Testis (tissue), 2 donors: ENCODE measurements at regions not wholly inside any gene's neighbourhood (a gene's known extent, or its start where the extent isn't known, plus 50 kb on each side); places are given as distances from the start of the nearest gene placed in this dataset.

ENCODE experiments used
- POLR2A ChIP-seq: fragments of 450-650 bp; IDR thresholded peaks from one replicate; pipeline ENCODE4 v1.6.1; 2017; ENCODE audit warnings: antibody characterized with exemption, mild to moderate bottlenecking, moderate library complexity
- TF ChIP-seq, protein P1 (sequence below), 3 experiments: fragments of 450-650 bp in 2 of 3; fragments of 200-600 bp in 1 of 3; sonication (generic) in 1 of 3; IDR thresholded peaks; one replicate each; pipeline ENCODE4 v1.5.1; 2016 to 2019; ENCODE audit warnings: antibody characterized with exemption in 3 of 3, mild to moderate bottlenecking in 2 of 3, moderate library complexity in 1 of 3

DNA sequence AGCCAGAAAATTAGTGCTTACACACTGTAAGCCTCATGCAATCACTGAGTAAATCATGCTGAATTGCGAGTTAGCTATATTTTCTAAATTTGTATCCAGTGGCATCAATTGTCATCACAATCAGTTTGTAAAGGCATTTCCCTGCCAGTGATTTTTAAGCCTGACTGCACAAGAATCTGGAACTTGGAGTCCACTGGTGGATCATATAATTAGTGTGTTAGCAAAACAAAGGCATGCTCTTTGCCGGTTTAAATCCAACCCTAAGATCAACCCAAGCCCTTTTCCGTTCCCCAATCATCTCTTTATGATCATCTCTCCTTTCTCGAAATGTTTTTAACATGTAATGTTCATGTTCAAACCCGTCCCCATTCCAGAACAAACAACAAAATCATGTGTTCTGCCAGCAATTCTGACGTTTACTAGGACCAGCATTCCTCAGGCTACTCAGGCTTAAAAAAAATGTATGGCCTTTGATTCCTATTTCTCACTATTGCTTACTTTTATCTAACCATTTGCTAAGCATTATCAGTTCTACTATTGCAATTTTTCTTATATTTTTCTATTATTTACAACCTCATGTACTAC is 649.2 kb downstream of the SORCS1 start:
- TF ChIP-seq, protein P1, sequence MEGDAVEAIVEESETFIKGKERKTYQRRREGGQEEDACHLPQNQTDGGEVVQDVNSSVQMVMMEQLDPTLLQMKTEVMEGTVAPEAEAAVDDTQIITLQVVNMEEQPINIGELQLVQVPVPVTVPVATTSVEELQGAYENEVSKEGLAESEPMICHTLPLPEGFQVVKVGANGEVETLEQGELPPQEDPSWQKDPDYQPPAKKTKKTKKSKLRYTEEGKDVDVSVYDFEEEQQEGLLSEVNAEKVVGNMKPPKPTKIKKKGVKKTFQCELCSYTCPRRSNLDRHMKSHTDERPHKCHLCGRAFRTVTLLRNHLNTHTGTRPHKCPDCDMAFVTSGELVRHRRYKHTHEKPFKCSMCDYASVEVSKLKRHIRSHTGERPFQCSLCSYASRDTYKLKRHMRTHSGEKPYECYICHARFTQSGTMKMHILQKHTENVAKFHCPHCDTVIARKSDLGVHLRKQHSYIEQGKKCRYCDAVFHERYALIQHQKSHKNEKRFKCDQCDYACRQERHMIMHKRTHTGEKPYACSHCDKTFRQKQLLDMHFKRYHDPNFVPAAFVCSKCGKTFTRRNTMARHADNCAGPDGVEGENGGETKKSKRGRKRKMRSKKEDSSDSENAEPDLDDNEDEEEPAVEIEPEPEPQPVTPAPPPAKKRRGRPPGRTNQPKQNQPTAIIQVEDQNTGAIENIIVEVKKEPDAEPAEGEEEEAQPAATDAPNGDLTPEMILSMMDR (IDR thresholded peaks at IDR 0.05): no peak
- no peak for TF ChIP-seq POLR2A
